HG03439 (cell line): ENCODE measurements at regions not wholly inside any gene's neighbourhood (a gene's known extent, or its start where the extent isn't known, plus 50 kb on each side); places are given as distances from the start of the nearest gene placed in this dataset.

ENCODE experiments used
- ATAC-seq: cut with Tn5 transposase; IDR thresholded peaks from one replicate; pipeline ENCODE4 v1.9.1; 2021; ENCODE audit warnings: mild to moderate bottlenecking, moderate library complexity; ENCODE audit not compliant: unreplicated experiment

- no peak for ATAC-seq
Measured at GRCh38 chr6:14849185-14849584, 396.7 kb upstream of the JARID2 start.

DNA sequence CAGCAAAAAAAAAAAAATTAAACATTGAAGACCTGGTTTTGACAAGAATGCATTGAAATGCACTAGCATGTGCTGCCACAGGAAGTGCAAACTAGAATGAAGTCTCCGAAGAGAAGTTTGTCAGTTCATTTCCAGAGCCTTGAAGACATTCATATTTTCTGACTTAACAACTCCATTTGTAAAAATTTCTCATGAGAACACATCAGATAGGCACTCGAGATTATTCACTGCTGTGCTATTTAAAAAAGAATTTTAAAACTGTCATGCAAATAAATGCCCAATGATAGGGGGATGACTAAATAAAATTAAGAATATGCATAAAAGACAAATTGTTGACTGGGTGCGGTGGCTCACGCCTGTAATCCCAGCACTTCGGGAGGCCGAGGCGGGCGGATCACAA lies 394.6 kb upstream of the JARID2 start:
- no peak for ATAC-seq

DNA sequence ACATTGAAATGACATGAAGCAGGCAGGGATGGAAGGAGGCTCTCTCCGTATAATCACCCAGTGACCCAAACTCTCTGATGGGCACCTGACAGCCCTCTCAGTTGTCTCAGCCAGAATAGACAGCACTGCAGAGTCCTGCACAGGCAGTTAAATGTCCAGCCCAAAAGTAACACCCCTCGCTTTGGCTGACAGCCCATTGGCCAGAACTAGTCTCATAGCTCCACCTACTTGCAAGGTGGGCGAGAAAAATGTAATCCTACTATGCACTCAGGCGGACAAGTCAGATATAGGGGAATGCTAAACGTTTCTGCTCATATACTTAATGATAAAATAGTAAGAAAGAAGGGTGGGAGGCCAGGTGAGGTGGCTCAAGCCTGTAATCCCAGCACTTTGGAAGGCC lies 393.5 kb upstream of the JARID2 start:
- ATAC-seq = no peak

- ATAC-seq = no peak
Measured at GRCh38 chr6:14856177-14856576, 389.7 kb upstream of the JARID2 start.

DNA sequence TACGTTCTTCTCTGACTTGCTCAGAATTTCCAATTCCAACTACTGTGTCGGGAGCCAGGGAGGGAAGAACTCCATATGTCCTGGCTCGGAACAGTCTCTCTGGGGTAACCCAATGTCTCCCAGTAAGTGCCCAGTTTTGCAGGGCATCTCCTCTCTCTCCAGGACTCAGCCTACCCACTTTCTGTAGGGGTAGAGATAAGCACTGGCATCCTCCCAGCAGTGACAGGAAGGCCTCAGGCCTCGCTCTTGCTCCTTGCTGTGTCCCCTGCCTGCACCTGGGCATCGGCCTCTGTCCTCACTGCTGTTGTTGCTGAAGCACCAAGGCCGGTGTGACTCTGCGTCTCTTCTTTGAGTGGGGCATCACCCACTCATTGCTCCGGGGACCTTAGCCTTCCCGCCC lies 388.9 kb upstream of the JARID2 start:
- ATAC-seq = no peak

- no peak for ATAC-seq
Measured at GRCh38 chr6:14857501-14857900, 388.4 kb upstream of the JARID2 start.

GRCh38 chr6:14858808-14859207 lies 387.1 kb upstream of the JARID2 start:
- no peak for ATAC-seq

GRCh38 chr6:14860774-14861173 lies 385.1 kb upstream of the JARID2 start:
- no peak for ATAC-seq

GRCh38 chr6:14861491-14861943 lies 384.4 kb upstream of the JARID2 start:
- ATAC-seq = no peak

GRCh38 chr6:14862845-14863244 lies 383.0 kb upstream of the JARID2 start:
- ATAC-seq = no peak

GRCh38 chr6:14863902-14864850 lies 381.7 kb upstream of the JARID2 start:
- no peak for ATAC-seq

DNA sequence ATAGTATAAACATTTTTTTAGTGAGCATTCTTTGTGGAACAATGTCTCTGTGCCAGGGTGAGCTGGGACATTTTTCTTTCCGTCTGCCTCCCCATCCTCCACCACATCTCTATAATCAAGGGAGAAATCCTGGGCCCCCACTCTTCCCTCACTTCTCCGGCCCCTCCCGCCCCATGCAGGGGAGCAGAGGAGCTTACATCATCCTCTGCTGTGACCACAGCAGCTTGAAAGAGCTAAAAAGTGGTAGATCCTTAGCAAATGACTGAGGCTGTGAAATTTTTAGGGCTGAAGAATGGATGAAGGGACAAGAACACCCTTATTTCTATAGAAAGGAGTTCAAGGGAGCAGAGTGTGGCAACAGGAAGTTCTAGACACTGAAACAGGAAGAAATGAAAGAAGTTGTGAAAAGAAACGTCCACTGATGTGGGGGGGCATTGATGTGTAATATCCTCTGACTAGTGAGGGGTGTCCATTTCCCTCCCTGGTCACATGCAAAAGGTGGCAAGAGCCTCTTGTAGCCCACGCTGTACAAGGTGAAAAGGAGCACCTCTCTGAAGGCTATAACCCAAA lies 380.3 kb upstream of the JARID2 start:
- no peak for ATAC-seq

- ATAC-seq = no peak
Measured at GRCh38 chr6:14867802-14868201, 378.1 kb upstream of the JARID2 start.

GRCh38 chr6:14871221-14871620 lies 374.6 kb upstream of the JARID2 start:
- no peak for ATAC-seq

DNA sequence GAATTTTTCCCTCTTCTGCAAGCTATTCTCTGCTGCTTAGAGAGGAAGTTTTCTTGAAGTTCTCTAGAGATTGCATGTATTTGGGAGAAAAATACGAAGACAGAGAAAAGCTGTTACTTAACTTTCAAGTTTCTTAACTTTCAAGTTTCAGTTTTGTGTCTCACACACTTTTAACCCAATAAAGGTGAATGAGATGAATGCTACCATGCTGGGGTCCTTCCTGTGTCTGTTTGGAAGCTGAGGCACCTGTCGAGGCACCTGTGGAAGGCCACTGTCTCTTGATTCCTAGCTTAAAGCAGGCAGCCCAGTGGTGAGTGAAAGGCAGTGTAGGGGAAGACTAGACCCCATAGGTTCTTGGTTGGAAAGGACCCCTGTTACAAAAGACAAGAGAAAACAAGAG lies 372.8 kb upstream of the JARID2 start:
- no peak for ATAC-seq

DNA sequence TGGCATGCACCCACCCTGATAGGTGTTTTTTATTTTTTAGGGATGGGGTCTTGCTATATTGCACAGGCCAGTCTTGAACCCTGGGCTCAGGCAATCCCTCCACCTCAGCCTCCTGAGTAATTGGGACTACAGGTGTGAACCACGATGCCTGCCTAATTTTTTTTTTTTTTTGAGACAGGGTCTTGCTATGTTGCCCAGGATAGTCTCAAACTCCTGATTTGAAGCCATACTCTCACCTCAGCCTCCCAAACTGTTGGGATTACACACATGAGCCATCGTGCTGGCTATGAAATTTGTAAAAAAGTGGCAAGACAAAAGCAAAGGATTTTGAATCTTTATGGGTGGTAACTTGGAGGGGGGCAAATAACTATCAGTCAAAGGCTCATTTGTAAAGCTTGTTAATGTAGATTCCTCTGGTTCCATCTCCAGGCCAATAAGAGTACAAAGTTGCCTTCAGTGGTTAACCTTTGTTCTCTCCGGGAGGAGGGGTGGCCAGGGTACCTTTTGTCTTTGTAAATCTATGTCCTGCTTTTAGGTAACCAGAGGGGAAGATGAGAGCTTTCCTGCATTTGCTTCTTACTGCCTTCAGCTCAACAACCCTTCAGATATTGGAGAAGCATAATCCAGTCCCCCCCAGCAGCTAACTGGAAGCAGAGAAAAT lies 372.0 kb upstream of the JARID2 start:
- ATAC-seq = no peak

- no peak for ATAC-seq
Measured at GRCh38 chr6:14874975-14875480, 370.8 kb upstream of the JARID2 start.

GRCh38 chr6:14875481-14876063 lies 370.3 kb upstream of the JARID2 start:
- ATAC-seq = peak; percentile 60

DNA sequence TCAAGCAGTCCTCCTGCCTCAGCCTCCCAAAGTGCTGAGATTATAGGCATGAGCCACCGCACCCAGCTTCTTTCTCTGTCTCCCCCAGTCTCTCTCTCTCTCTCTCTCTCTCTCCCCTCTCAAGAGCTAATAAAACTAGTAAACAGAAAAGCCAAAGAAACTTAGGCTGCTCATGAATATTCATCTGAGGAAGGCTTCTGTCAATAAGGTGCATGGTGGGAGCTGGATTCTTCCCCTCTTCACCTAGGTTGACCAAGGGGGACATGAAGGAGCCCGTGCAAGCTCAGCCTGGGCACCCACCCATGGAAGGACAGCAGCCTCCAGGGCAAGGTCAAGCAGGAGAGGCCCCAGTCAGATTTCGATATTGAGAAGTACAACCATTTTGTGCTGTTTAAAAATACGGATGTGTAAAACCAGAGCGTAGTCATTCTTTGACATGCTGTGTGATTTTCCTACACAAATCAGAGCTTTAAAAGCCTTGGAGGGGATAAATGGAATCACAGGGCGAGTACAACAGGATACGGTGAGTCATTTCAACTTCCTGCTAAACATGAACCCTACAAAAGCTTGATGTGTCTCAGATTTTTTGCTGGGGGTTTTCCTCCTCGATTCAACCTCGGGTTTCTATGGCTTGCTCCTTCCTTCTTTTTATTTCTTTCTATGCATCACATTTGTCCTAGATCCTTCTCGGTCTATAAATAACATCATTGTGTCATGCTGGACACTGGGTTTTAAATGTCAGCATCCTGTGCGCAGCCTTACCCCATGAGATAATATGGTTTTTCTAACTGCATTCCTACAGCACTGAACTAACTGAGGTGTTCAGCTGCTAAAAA lies 368.9 kb upstream of the JARID2 start:
- ATAC-seq = peak; percentile 48

DNA sequence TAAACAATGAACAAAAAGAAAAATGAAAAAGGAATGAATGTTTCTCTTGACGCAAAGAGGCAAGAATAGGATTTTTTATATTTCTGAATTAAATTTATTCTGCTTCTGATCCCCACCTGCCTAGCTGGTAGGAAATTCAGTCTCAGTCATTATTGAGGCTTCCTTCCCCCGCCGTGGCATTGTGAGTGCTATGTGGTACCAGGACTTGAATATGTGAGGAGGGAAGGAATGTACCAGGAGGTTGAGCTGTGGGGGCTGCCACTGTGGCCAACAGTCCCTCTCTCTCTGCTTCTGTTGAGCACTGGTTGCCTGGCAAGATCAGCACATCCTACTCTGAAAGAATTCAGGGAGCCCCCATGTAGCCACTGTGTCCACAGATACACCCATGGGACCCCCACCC lies 368.1 kb upstream of the JARID2 start:
- no peak for ATAC-seq
